Left cardiac atrium (tissue), 4 donors: ENCODE measurements at regions not wholly inside any gene's neighbourhood (a gene's known extent, or its start where the extent isn't known, plus 50 kb on each side); places are given as distances from the start of the nearest gene placed in this dataset.
"Not testable (repeated sequence)": the region's sequence is repeated elsewhere in the genome, so short reads cannot be mapped to it uniquely, and the experiment has no call there.

Experiments used
- ATAC-seq, 2 donors: fragments of 200-7000 bp; cut with Tn5 transposase; one replicate each; pipeline ENCODE4 v1.9.1; 2020; ENCODE audit warnings: mild to moderate bottlenecking in 2 of 2, moderate library complexity in 2 of 2
- DNase-seq: peaks from one replicate; pipeline ENCODE4 v3.0.0-alpha.2; 2020
- intact Hi-C, 2 donors: fragments of 100-400 bp; cut with DNase I; formaldehyde crosslinking; loops; one replicate each; pipeline versions ENCODE4 v1.14.1 to v1.15.1; 2022 to 2023
- donor health status: DM: no; HTN: yes; CAD: no.
- donor health status: DM: no; HTN: yes; CAD: no; lungs with severe emphysema.
- donor health status: DM: yes; HTN: yes; CAD: no.
- donor health status: Dilated cardiomyopathy.

- ATAC-seq (no peak), DNase-seq (no peak)
- intact Hi-C loops, result no loop called here
These were observed 171.8 kb upstream of the KRR1 start for GRCh38 chr12:75683220-75683619.

GRCh38 chr12:75677522-75677921 lies 166.1 kb upstream of the KRR1 start:
- intact Hi-C loops, result no loop called here
- ATAC-seq (no peak), DNase-seq (no peak)

- DNase-seq, result no peak
- intact Hi-C loops, result no loop called here
- no peak for ATAC-seq
These were observed 163.0 kb upstream of the KRR1 start for GRCh38 chr12:75674393-75674792.

GRCh38 chr12:75672200-75672599 lies 160.8 kb upstream of the KRR1 start:
- ATAC-seq, result no peak
- intact Hi-C loops, result no loop called here

GRCh38 chr12:75670216-75670615 lies 158.8 kb upstream of the KRR1 start:
- ATAC-seq (no peak), DNase-seq (no peak)
- intact Hi-C loops, result no loop called here

More at GRCh38 chr12:75672200-75672599, 160.8 kb upstream of the KRR1 start:
- no peak for DNase-seq

GRCh38 chr12:75666939-75667334 lies 155.5 kb upstream of the KRR1 start:
- intact Hi-C loops, result no loop called here
- ATAC-seq, result peak in 1 of 2 donors; percentile 44

GRCh38 chr12:75666126-75666938 lies 154.9 kb upstream of the KRR1 start:
- intact Hi-C loops, result no loop called here
- DNase-seq (no peak), ATAC-seq (no peak)

More at GRCh38 chr12:75666939-75667334, 155.5 kb upstream of the KRR1 start:
- no peak for DNase-seq

- DNase-seq (no peak), ATAC-seq (no peak)
- intact Hi-C loops, result no loop called here
These were observed 153.8 kb upstream of the KRR1 start for GRCh38 chr12:75665216-75665615.

GRCh38 chr12:75662511-75663159 lies 151.2 kb upstream of the KRR1 start:
- ATAC-seq (no peak), DNase-seq (no peak)
- intact Hi-C loops, result no loop called here

GRCh38 chr12:75661908-75662307 lies 150.5 kb upstream of the KRR1 start:
- DNase-seq (no peak), ATAC-seq (peak in 1 of 2 donors; percentile 43)
- intact Hi-C loops, result no loop called here

GRCh38 chr12:75660805-75661404 lies 149.5 kb upstream of the KRR1 start:
- intact Hi-C loops, result no loop called here
- DNase-seq (no peak), ATAC-seq (no peak)

- no peak for ATAC-seq
- intact Hi-C loops, result no loop called here
- DNase-seq, result no peak
These were observed 148.7 kb upstream of the KRR1 start for GRCh38 chr12:75660107-75660530.

GRCh38 chr12:75658901-75659823 lies 147.8 kb upstream of the KRR1 start:
- intact Hi-C loops, result no loop called here
- ATAC-seq (peak in 1 of 2 donors; percentile 59), DNase-seq (no peak)

GRCh38 chr12:75658286-75658685 lies 146.9 kb upstream of the KRR1 start:
- intact Hi-C loops, result no loop called here
- ATAC-seq (no peak), DNase-seq (no peak)

- ATAC-seq, result no peak
- intact Hi-C loops, result no loop called here
- DNase-seq, result no peak
These were observed 146.4 kb upstream of the KRR1 start for GRCh38 chr12:75657831-75658230.

GRCh38 chr12:75657354-75657753 lies 145.9 kb upstream of the KRR1 start:
- intact Hi-C loops, ATAC-seq, DNase-seq: not testable (repeated sequence)

- intact Hi-C loops, result no loop called here
- peak; percentile 20 for DNase-seq
- peak in 1 of 2 donors; percentile 41 for ATAC-seq
These were observed 145.2 kb upstream of the KRR1 start for GRCh38 chr12:75656648-75657047.

GRCh38 chr12:75656210-75656609 lies 144.8 kb upstream of the KRR1 start:
- intact Hi-C loops, result no loop called here
- DNase-seq (no peak), ATAC-seq (no peak)

- no peak for ATAC-seq
- no peak for DNase-seq
- intact Hi-C loops, result no loop called here
These were observed 144.0 kb upstream of the KRR1 start for GRCh38 chr12:75655315-75655806.
